Tibial nerve (tissue), 3 donors: ENCODE measurements at regions not wholly inside any gene's neighbourhood (a gene's known extent, or its start where the extent isn't known, plus 50 kb on each side); places are given as distances from the start of the nearest gene placed in this dataset.

Source experiments
- POLR2A ChIP-seq, 2 donors: fragments of 450-650 bp; IDR thresholded peaks; one replicate each; pipeline ENCODE4 v1.6.1; 2017; ENCODE audit warnings: antibody characterized with exemption in 2 of 2, mild to moderate bottlenecking in 2 of 2, moderate library complexity in 2 of 2
- TF ChIP-seq, protein P1 (sequence below), 5 experiments: fragments of 200-600 bp in 3 of 5; fragments of 450-650 bp in 2 of 5; sonication (generic) in 3 of 5; IDR thresholded peaks; one replicate each; pipeline ENCODE4 v1.5.1; 2016 to 2019; ENCODE audit warnings: antibody characterized with exemption in 5 of 5, mild to moderate bottlenecking in 3 of 5, moderate library complexity in 2 of 5

DNA sequence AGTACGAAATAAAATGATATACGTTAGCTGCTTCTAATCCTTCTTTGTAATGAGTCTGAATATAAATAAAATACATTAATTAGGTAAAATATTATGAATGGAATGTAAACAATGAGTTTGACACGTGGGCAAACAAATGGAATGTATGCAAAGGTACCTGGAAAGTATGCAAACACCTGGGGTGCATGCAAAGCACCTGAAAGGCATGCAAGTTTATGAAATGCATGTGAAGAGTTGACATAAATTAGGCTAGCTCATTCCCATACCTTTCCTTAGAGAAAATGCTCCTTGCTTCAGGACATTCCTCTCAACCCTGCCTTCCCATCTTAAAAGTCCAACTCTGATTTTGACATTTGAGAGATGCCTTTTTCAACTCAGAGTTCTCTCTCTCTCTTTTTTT is 140.9 kb downstream of the EDN1 start:
- TF ChIP-seq, protein P1, sequence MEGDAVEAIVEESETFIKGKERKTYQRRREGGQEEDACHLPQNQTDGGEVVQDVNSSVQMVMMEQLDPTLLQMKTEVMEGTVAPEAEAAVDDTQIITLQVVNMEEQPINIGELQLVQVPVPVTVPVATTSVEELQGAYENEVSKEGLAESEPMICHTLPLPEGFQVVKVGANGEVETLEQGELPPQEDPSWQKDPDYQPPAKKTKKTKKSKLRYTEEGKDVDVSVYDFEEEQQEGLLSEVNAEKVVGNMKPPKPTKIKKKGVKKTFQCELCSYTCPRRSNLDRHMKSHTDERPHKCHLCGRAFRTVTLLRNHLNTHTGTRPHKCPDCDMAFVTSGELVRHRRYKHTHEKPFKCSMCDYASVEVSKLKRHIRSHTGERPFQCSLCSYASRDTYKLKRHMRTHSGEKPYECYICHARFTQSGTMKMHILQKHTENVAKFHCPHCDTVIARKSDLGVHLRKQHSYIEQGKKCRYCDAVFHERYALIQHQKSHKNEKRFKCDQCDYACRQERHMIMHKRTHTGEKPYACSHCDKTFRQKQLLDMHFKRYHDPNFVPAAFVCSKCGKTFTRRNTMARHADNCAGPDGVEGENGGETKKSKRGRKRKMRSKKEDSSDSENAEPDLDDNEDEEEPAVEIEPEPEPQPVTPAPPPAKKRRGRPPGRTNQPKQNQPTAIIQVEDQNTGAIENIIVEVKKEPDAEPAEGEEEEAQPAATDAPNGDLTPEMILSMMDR (IDR thresholded peaks at IDR 0.05), result no peak
- no peak for TF ChIP-seq POLR2A (IDR thresholded peaks at IDR 0.05)
